HG03175 (cell line): ENCODE measurements at regions not wholly inside any gene's neighbourhood (a gene's known extent, or its start where the extent isn't known, plus 50 kb on each side); places are given as distances from the start of the nearest gene placed in this dataset.

Experiments used
- ATAC-seq: cut with Tn5 transposase; IDR thresholded peaks from one replicate; pipeline ENCODE4 v1.9.1; 2021; ENCODE audit warnings: mild to moderate bottlenecking, moderate library complexity; ENCODE audit not compliant: unreplicated experiment

DNA sequence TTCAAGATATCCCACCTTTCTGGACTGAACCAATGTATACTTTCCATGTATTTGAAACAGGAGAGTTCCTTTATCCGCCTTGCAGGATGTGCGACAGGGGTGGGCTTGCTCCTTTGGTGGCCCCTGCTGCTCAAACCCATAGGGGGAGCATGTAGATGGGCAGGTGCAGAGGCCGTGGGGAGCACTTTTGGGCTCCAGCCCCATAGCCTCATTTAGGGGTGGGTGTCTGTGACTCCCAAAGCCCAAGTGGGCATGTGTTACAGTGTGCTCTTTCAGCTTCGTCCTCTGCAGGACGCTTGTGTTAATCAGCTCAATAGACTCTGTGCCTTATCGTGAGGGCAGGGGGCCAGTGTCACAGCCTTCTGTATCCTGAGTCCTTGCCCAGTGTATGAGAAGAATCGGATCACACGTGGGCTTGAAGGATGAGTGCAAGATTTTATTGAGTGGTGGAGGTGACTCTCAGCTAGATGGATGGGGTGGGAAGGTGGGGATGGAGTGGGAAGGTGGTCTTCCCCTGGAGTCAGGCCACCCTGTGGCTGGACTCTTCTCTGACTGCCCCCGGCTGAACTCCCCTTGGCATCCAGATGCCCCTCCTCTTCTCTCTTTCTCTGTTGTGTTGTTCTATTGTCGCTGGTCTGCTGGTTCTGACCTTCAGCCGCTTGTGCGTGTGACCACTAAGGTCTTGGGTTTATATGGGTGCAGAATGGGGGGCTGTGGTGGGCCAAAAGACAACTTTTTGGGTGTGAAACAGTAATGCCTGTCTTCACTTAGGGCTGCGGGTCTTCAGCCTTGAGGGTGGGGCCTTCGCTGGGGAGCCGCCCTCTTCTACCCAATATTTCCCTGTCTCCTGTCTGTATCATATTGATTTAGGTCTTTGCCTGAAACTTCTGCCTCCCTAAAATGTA, 262.2 kb downstream of the GLRX3 start:
- no peak for ATAC-seq

DNA sequence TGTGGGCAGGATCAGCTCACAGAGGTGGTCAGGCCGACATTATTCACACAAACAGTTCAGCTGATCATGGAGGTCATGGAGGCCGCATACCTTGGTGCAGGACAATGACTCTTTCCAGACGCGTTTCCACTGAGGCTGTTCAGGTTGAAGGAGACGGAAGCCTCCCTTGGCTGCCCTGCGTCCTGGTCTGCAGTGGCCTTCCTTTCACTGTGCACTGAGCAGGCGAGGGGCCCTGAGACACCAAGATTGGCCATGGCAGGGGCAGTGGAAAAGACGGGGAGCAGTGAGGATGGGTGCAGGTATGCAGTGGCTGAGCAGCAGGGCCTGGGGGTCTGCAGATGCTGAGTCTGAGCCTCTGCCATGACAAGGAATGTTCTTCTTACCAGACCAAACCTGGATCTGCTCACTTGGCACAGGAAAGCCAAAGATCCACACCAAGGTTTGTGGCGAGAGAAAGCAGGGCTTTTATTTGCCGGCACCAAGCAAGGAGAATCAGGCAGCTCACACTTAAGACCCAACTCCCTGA, 263.3 kb downstream of the GLRX3 start:
- no peak for ATAC-seq

GRCh38 chr10:130400890-130401289, 264.7 kb downstream of the GLRX3 start:
- no peak for ATAC-seq

- no peak for ATAC-seq
Measured at GRCh38 chr10:130401860-130402765, 265.9 kb downstream of the GLRX3 start.

- ATAC-seq: no peak
Measured at GRCh38 chr10:130403153-130404075, 267.2 kb downstream of the GLRX3 start.

- ATAC-seq: no peak
Measured at GRCh38 chr10:130404476-130405055, 268.4 kb downstream of the GLRX3 start.

GRCh38 chr10:130407052-130407451, 270.9 kb downstream of the GLRX3 start:
- no peak for ATAC-seq

DNA sequence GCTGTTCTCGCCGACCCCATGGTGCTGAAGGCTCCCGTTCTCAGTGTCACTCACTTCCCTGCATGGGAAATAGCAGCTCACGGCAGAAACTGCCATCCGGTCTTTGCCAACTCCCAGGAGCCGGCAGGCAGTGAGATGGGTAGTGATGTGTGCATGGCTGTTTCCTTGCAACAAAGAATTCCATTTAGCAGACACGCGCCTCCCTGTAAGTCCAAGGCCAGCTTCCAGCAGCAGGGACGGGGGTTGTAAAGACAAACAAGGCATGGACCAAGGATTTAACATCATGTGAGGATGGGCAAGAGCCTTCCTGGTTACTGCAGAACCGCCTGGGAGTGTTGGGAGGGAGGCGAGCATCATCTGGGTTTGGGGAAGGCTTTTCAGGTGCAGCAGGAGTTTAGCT, 273.1 kb downstream of the GLRX3 start:
- no peak for ATAC-seq

DNA sequence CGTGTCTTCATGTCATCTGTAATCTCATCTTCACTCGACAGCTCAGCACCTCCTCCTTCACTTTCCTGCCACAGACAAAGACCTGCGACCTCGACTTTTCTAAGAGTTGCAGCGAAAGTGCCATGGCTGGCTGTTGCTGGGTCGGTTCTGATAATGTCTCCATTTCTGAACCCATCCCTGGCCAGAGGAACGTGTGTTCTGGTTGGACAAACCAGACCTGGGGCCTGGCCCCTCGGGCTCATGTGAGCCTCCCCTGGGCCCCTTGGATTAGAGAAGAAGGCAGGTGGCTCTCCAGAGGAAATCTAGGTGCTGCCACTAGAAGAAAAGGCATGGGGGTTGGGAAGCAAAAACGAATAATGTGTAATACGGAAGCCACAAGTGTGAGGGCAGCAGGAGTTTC, 273.7 kb downstream of the GLRX3 start:
- ATAC-seq: no peak

DNA sequence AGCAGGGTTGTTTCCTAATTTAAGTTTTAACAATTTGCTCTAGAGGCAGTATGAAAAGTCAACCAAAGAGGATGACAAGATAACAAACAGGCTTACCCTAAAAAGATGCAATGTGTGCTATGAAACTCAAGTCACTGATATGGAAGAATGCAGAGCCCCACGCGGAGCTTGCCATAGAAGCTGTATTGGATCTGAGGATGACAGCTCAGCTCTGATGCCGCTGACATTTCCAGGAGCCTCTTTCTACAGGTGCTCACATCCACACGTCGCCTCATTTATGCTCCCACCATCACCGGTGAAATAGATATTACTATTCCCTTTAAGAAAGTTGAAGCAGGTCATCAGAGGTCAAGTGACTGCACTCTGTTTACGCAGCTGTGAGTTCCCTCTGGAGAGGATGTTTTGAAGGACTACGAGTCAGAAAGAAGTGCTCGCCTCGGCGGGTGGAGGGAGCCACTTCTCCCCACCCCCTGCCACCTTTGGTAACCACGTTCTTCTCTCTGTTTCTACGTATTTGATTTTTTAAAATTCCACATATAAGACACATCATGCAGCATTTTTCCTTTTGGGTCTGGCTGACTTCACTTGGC, 275.4 kb downstream of the GLRX3 start:
- ATAC-seq: no peak

DNA sequence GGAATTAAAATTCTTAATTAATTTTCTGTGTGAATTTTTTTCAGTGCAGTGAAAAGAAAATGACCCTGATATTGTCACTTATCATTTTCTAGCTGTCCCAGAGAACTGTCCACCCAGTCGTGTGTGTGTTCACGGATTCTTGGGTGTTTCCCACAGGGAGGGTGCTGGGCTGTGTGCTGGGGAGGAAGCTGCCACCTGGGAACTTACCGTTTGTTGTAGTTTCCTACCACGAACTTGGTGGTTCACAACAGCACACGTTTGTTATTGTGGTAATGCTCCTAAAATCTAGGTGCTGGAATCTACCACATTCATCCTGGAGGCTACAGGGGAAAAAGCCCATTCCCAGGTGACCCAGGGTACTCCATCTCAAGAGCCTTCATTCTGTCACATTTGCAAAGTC, 276.1 kb downstream of the GLRX3 start:
- no peak for ATAC-seq

DNA sequence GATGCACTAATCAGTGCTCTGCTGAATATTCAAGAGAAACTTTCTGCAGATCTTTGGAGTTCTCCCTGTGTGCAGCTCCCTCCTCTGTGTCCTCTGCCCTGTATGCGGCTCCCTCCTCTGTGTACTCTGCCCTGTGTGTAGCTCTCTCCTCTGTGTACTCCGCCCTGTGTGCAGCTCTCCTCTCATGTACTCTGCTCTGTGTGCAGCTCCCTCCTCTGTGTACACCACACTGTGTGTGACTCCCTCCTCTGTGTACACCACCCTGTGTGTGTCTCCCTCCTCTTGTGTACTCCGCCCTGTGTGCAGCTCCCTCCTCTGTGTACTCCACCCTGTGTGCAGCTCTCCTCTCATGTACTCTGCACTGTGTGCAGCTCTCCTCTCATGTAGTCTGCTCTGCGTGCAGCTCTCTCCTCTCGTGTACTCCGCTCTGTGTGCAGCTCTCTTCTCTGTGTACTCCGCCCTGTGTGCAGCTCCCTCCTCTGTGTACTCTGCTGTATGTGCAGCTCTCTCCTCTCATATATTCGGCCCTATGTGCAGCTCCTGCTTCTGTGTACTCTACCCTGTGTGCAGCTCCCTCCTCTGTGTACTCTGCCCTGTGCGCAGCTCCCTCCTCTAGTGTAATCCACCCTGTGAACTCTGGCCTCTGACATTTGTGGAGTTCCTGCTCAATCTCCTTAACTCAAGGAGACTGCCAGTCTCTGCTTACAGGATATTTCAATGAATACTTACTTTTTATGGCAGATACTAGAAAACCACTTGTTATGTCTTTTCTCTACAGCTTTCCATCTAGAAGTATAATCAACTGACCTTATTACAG, 280.4 kb downstream of the GLRX3 start:
- ATAC-seq: no peak

DNA sequence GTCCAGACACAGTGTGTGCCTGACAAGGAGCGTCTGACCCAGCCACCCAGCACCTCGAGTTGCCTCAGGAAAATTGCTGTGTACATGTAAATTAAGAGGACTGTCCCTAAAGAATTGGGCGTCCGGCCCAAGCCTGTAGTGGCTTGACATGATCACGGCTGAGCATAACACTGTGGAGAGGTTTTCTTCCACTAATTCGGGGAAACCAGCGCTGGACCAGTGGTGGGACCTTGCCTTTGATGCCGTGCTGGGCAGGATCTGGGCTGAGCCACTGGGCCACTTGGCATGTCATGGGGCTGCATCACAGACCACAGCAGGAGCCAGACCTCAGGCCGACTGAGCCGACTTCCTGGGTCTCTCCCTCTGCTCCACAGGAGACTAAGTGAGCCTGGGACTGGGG, 282.5 kb downstream of the GLRX3 start:
- ATAC-seq: no peak

GRCh38 chr10:130421909-130422308, 285.7 kb downstream of the GLRX3 start:
- ATAC-seq: no peak

- no peak for ATAC-seq
Measured at GRCh38 chr10:130422366-130423324, 286.5 kb downstream of the GLRX3 start.

- ATAC-seq: no peak
Measured at GRCh38 chr10:130423455-130424305, 287.5 kb downstream of the GLRX3 start.

DNA sequence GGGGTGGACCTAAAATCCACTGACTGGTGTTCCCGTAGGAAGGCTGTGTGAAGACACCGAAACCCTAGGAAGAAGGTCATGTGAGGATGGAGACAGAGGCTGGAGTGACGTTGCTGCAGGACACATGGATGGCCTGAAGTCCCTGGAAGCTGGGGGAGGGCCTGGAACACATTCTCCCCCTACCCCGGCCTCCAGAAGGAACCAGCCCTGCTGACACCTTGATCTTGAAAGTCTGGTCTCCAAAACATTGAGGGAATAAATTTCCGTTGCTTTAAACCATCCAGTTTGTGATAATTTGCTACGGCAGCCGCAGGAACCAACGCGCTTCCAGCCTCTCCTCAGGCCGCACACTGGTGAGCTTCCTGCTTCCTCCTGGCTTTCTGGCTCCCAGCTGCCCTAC, 288.2 kb downstream of the GLRX3 start:
- no peak for ATAC-seq
